ENCODE measurements at regions not wholly inside any gene's neighbourhood (a gene's known extent, or its start where the extent isn't known, plus 50 kb on each side); places are given as distances from the start of the nearest gene placed in this dataset.

GRCh38 chr1:219316066-219316465, 142.4 kb downstream of the LYPLAL1 start:
- no peak overlapping the region for H3K27ac ChIP-seq
- H3K4me3 ChIP-seq (ENCODE audit: low read depth, low read length), result no peak overlapping the region
- no peak for DNase-seq

GRCh38 chr1:219313961-219314360, 140.3 kb downstream of the LYPLAL1 start:
- H3K27ac ChIP-seq, result no peak overlapping the region
- TF ChIP-seq CTCF (IDR thresholded peaks at IDR 0.05; ENCODE audit: low read depth, low read length), result no peak
- DNase-seq, result no peak
- H3K36me3 ChIP-seq, result no peaks in the 10 kb centered on the region
- no peaks in the 10 kb centered on the region for H3K9me3 ChIP-seq (ENCODE audit: severe bottlenecking)
- H3K27me3 ChIP-seq (ENCODE audit: insufficient read depth, low read depth, severe bottlenecking), result no peaks in the 10 kb centered on the region
- no peak overlapping the region for H3K4me3 ChIP-seq (ENCODE audit: low read depth, low read length)

More at GRCh38 chr1:219316066-219316465, 142.4 kb downstream of the LYPLAL1 start:
- H3K9me3 ChIP-seq (ENCODE audit: severe bottlenecking), result no peaks in the 10 kb centered on the region
- H3K36me3 ChIP-seq, result no peaks in the 10 kb centered on the region
- H3K27me3 ChIP-seq (ENCODE audit: insufficient read depth, low read depth, severe bottlenecking), result no peaks in the 10 kb centered on the region
- no peak for TF ChIP-seq CTCF (IDR thresholded peaks at IDR 0.05; ENCODE audit: low read depth, low read length)

GRCh38 chr1:219312967-219313366, 139.3 kb downstream of the LYPLAL1 start:
- no peaks in the 10 kb centered on the region for H3K36me3 ChIP-seq
- no peak for DNase-seq
- H3K27me3 ChIP-seq (ENCODE audit: insufficient read depth, low read depth, severe bottlenecking), result no peaks in the 10 kb centered on the region
- H3K4me3 ChIP-seq (ENCODE audit: low read depth, low read length), result no peak overlapping the region
- no peak overlapping the region for H3K27ac ChIP-seq
- TF ChIP-seq CTCF (IDR thresholded peaks at IDR 0.05; ENCODE audit: low read depth, low read length), result no peak
- H3K9me3 ChIP-seq (ENCODE audit: severe bottlenecking), result no peaks in the 10 kb centered on the region

GRCh38 chr1:219310181-219310728, 136.6 kb downstream of the LYPLAL1 start:
- no peaks in the 10 kb centered on the region for H3K9me3 ChIP-seq (ENCODE audit: severe bottlenecking)
- DNase-seq, result no peak
- H3K4me3 ChIP-seq (ENCODE audit: low read depth, low read length), result no peak overlapping the region
- H3K27ac ChIP-seq, result no peak overlapping the region
- H3K36me3 ChIP-seq, result no peaks in the 10 kb centered on the region
- no peak for TF ChIP-seq CTCF (IDR thresholded peaks at IDR 0.05; ENCODE audit: low read depth, low read length)
- no peaks in the 10 kb centered on the region for H3K27me3 ChIP-seq (ENCODE audit: insufficient read depth, low read depth, severe bottlenecking)

- no peaks in the 10 kb centered on the region for H3K36me3 ChIP-seq
- TF ChIP-seq CTCF (IDR thresholded peaks at IDR 0.05; ENCODE audit: low read depth, low read length), result no peak
- H3K27ac ChIP-seq, result no peak overlapping the region
- no peaks in the 10 kb centered on the region for H3K27me3 ChIP-seq (ENCODE audit: insufficient read depth, low read depth, severe bottlenecking)
- no peak for DNase-seq
- no peaks in the 10 kb centered on the region for H3K9me3 ChIP-seq (ENCODE audit: severe bottlenecking)
- H3K4me3 ChIP-seq (ENCODE audit: low read depth, low read length), result no peak overlapping the region
Observed at GRCh38 chr1:219308367-219308766, 134.7 kb downstream of the LYPLAL1 start.

Measured in WERI-Rb-1 (cell line).